Embryonic facial prominence (tissue), 1 donor: ENCODE measurements at regions not wholly inside any gene's neighbourhood (a gene's known extent, or its start where the extent isn't known, plus 50 kb on each side); places are given as distances from the start of the nearest gene placed in this dataset.

Experiments used
- DNase-seq: peaks from one replicate; pipeline ENCODE4 v3.0.0-alpha.2; 2016; ENCODE audit errors: extremely low spot score

- no peak for DNase-seq
Observed at GRCh38 chr2:20111311-20112131, 60.1 kb upstream of the LAPTM4A start.

- DNase-seq, result no peak
Observed at GRCh38 chr2:20110876-20111275, 59.4 kb upstream of the LAPTM4A start.

- no peak for DNase-seq
Observed at GRCh38 chr2:20110383-20110782, 59.0 kb upstream of the LAPTM4A start.

GRCh38 chr2:20108655-20109396, 57.4 kb upstream of the LAPTM4A start:
- DNase-seq, result no peak

- DNase-seq, result no peak
Observed at GRCh38 chr2:20107776-20108175, 56.3 kb upstream of the LAPTM4A start.

- no peak for DNase-seq
Observed at GRCh38 chr2:20107352-20107751, 55.9 kb upstream of the LAPTM4A start.

GRCh38 chr2:20106746-20107145, 55.3 kb upstream of the LAPTM4A start:
- DNase-seq, result no peak

- DNase-seq, result no peak
Observed at GRCh38 chr2:20104900-20105545, 53.6 kb upstream of the LAPTM4A start.

- DNase-seq, result no peak
Observed at GRCh38 chr2:20103530-20103929, 52.1 kb upstream of the LAPTM4A start.
